GM12891 (cell line): ENCODE measurements at regions not wholly inside any gene's neighbourhood (a gene's known extent, or its start where the extent isn't known, plus 50 kb on each side); places are given as distances from the start of the nearest gene placed in this dataset.

Source experiments
- DNase-seq: peaks from one replicate; pipeline ENCODE4 v3.0.0; 2011; ENCODE audit warnings: low spot score; ENCODE audit not compliant: insufficient read length
- FAIRE-seq: peaks from 2 replicates; lab custom pipeline; 2011; peaks lifted over from hg19 to GRCh38; lab: Jason Lieb, UNC
- PAX5 ChIP-seq: IDR thresholded peaks from 2 replicates; pipeline ENCODE4 v1.6.1; 2011; ENCODE audit warnings: low read length, moderate library complexity, mild to moderate bottlenecking; ENCODE audit not compliant: insufficient read depth, severe bottlenecking
- POLR2A ChIP-seq: IDR thresholded peaks from 2 replicates; pipeline ENCODE4 v1.6.1; 2011; ENCODE audit warnings: low read depth, low read length, control low read depth
- POLR2AphosphoS5 ChIP-seq: IDR thresholded peaks from 2 replicates; pipeline ENCODE4 v1.6.1; 2011; ENCODE audit warnings: low read depth, low read length, control low read depth
- POU2F2 ChIP-seq: IDR thresholded peaks from 2 replicates; pipeline ENCODE4 v1.6.1; 2011; ENCODE audit warnings: low read depth, mild to moderate bottlenecking, control low read depth, low read length, moderate library complexity
- SPI1 ChIP-seq: IDR thresholded peaks from 2 replicates; pipeline ENCODE4 v1.6.1; 2011; ENCODE audit warnings: low read depth, low read length, control low read depth
- TAF1 ChIP-seq: IDR thresholded peaks from 2 replicates; pipeline ENCODE4 v1.6.1; 2011; ENCODE audit warnings: low read depth, low read length, control low read depth

DNA sequence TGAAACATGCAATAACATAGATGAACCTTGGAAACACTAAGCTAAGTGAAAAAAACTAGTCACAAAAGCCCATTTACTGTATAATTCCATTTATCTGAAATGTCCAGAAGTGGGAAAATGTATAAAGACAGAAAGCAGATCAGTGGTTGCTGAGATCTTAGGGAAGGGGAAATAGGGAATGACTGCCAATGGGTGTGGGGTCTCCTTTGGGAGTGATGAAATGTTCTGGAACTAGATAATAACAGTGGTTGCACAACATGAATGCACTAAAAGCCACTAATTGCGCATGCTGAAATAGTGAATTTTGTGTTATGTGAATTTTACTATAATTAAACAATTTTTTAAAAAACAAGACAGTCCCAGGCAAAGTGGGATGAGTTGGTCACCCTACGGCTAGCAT lies 472.8 kb downstream of the CCDC171 start:
- DNase-seq, result no peak
- no peak for FAIRE-seq
- TF ChIP-seq POLR2A (no peak), PAX5 (no peak), POLR2AphosphoS5 (no peak), TAF1 (no peak), SPI1 (no peak), POU2F2 (no peak)

- FAIRE-seq (no peak), DNase-seq (no peak)
- TF ChIP-seq POU2F2 (no peak), SPI1 (no peak), POLR2A (no peak), TAF1 (no peak), PAX5 (no peak), POLR2AphosphoS5 (no peak)
These were observed 474.0 kb downstream of the CCDC171 start for GRCh38 chr9:16026886-16027285.

DNA sequence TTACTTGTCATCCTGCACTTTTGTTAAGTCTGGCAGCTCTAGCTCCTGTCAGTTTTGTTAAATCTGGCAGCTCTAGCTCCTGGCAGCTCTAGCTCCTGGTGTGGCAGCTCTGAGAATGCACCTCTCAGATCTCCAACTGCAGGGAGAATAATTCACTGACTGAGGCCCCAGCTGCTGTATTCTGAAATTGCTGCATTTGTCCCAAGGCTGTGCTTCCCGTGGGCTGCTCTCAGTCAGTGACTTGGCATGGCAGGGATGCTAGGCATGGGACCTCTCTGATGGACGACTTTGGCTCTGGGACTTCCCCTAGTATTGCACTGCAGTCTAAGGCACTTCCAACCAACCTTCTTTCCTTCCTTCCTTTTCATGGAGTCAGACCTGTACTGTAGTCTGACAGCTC lies 475.7 kb downstream of the CCDC171 start:
- no peak for FAIRE-seq
- TF ChIP-seq POLR2AphosphoS5 (no peak), PAX5 (no peak), SPI1 (no peak), POU2F2 (no peak), POLR2A (no peak), TAF1 (no peak)

DNA sequence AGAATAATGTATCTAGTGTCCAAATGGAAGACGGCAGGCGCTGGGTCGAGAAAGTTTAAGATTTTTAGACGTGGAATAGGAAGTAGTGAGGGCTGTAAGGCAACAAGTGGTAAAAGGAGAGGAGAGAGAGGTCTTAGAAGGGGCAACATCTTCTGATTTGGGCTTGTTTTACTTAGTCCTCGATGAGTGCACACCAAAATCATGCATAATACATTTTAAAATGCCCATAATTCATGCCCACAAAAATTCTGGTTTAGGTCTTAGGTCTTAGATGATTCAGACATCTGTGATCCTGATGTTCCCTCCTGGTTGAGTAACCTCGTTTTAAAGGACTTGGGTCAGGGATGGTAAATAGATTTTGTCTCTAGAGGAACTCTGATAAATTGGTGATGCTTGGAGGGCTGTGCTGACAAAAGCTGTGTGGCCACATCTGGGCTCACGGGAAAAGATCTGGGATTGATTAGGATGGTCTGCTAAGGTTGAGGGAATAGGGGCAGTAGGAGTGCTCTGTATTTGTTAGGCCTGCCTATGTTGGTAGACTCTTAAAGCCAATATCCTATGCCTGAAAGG lies 476.3 kb downstream of the CCDC171 start:
- DNase-seq (no peak), FAIRE-seq (no peak)
- no peak for TF ChIP-seq POLR2A
- TF ChIP-seq TAF1, result no peak
- no peak for TF ChIP-seq SPI1
- no peak for TF ChIP-seq POU2F2

More for the DNA sequence above, 475.7 kb downstream of the CCDC171 start:
- no peak for DNase-seq

DNA sequence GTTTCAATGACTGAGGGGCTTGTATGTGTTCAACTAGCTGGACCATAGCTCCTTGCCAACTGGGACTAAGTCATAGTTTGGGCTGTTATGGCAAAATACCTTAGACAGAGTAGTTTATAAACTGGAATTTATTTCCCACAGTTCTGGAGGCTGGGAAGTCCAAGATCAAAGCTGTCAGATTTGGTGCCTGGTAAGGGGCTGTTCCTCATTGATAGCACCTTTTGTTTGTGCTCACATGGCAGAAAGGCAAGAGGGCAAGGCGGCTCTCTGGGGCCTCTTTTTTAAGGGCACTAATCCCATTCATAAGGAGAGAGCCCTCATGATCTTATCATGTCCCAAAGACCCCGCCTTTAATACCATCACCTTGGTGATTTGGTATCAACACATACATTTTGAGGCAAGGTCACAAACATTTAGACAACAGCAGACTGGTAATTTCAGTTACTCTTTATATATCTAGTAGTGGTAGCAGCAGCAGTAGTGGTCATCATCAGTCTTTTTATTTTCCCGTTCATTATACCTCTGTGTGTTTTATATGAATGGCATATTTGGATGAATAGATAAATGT lies 477.0 kb downstream of the CCDC171 start:
- DNase-seq (no peak), FAIRE-seq (no peak)
- no peak for TF ChIP-seq POU2F2
- TF ChIP-seq SPI1, result no peak
- no peak for TF ChIP-seq PAX5
- no peak for TF ChIP-seq TAF1
- TF ChIP-seq POLR2A, result no peak
- TF ChIP-seq POLR2AphosphoS5, result no peak

GRCh38 chr9:16030528-16031185 lies 477.8 kb downstream of the CCDC171 start:
- no peak for TF ChIP-seq POLR2A
- TF ChIP-seq TAF1, result no peak
- 0 out of 2 replicates have a peak, but pooled peaks have one; percentile 61 for TF ChIP-seq POU2F2
- TF ChIP-seq SPI1, result no peak
- TF ChIP-seq PAX5, result no peak
- no peak for TF ChIP-seq POLR2AphosphoS5
- DNase-seq (no peak), FAIRE-seq (peak; percentile 40)

- TF ChIP-seq POLR2A (no peak), POU2F2 (no peak), TAF1 (no peak), SPI1 (no peak), POLR2AphosphoS5 (no peak), PAX5 (no peak)
- no peak for FAIRE-seq
- DNase-seq, result no peak
These were observed 478.6 kb downstream of the CCDC171 start for GRCh38 chr9:16031486-16031885.

DNA sequence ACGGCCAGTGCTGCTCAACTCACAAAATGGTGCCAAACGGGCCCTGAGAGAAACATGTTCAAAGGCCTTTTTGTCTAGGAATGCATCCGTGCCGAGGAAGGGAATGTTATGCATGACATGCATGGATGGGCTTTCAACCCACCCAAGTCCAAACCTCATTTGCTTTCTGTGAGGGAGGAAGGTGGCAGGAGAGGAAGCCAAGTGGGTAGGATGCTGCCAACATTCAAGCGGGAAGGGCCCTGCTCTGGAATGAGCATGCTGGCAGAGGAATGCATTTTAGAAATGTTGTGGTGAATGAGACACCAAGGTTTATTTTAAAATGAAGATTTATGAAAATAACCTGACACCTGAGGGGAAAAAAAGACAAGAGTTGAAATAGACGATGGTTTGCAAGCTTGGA lies 479.1 kb downstream of the CCDC171 start:
- FAIRE-seq (no peak), DNase-seq (no peak)
- TF ChIP-seq TAF1, result no peak
- TF ChIP-seq POLR2AphosphoS5, result no peak
- no peak for TF ChIP-seq POU2F2
- TF ChIP-seq PAX5, result no peak
- TF ChIP-seq SPI1, result no peak
- TF ChIP-seq POLR2A, result no peak

DNA sequence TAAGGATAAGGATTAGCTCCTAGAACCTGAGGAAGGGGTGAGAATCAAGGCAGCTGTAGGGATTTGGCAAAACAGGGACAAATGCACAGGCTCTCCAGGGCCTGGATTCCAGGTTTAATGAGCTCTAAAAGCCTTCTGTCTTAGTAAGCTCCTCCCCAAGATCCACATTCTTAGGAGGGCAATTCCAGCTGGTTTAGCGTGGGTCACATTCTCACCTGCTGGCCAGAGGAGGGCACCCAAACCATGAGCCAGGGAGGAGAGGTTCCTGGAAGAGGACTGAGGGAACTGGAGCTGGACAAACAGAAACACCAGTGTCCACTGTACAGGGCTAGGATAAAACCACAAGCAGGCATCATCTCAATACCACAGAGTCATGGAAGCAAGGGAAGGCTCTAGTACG lies 480.0 kb downstream of the CCDC171 start:
- FAIRE-seq, result no peak

More for the DNA sequence above, 480.0 kb downstream of the CCDC171 start:
- TF ChIP-seq SPI1, result no peak
- TF ChIP-seq POLR2AphosphoS5, result no peak
- TF ChIP-seq PAX5, result no peak
- no peak for TF ChIP-seq POLR2A
- no peak for TF ChIP-seq TAF1
- no peak for TF ChIP-seq POU2F2
- DNase-seq, result no peak
